Activated T-helper 2 cell treated with anti-CD3 and anti-CD28 coated beads, Interferon-gamma antibody, Interleukin-2, Interleukin-4, amounts not matched to agents 10 μg/mL and 5 μg/mL and 100 μg/mL, durations not matched to agents 14 hours and 24 hours and 36 hours (primary cell): ENCODE measurements at regions not wholly inside any gene's neighbourhood (a gene's known extent, or its start where the extent isn't known, plus 50 kb on each side); places are given as distances from the start of the nearest gene placed in this dataset.

Source experiments
- DNase-seq: peaks from one replicate; pipeline ENCODE4 v3.0.0; 2021; ENCODE audit warnings: low spot score
- H3K27ac Mint-ChIP-seq: one replicate; pipeline ENCODE4 v1.8.0; 2021; ENCODE audit warnings: mixed read lengths
- H3K27me3 Mint-ChIP-seq: one replicate; pipeline ENCODE4 v1.8.0; 2021; ENCODE audit warnings: low read depth, mixed read lengths
- H3K36me3 Mint-ChIP-seq: one replicate; pipeline ENCODE4 v1.8.0; 2021; ENCODE audit warnings: low read depth, mixed read lengths
- H3K4me1 Mint-ChIP-seq: one replicate; pipeline ENCODE4 v1.8.0; 2021; ENCODE audit warnings: low read depth, mixed read lengths
- H3K4me3 Mint-ChIP-seq: one replicate; pipeline ENCODE4 v1.8.0; 2021; ENCODE audit warnings: low read depth, mild to moderate bottlenecking, moderate library complexity, mixed read lengths
- H3K9me3 Mint-ChIP-seq: one replicate; pipeline ENCODE4 v1.8.0; 2021; ENCODE audit warnings: mixed read lengths
- intact Hi-C: fragments of 100-400 bp; cut with micrococcal nuclease; formaldehyde crosslinking; loops from one replicate; pipeline ENCODE4 v1.15.1; 2023

- no peak overlapping the region for H3K27ac Mint-ChIP-seq
- no peaks in the 10 kb centered on the region for H3K27me3 Mint-ChIP-seq
- H3K9me3 Mint-ChIP-seq, result no peaks in the 10 kb centered on the region
- H3K4me1 Mint-ChIP-seq, result no peaks in the 10 kb centered on the region
- no peaks in the 10 kb centered on the region for H3K36me3 Mint-ChIP-seq
- DNase-seq, result no peak
- H3K4me3 Mint-ChIP-seq, result no peak overlapping the region
- intact Hi-C loops, result no loop called here
Observed at GRCh38 chr3:67854663-67855062, 200.3 kb upstream of the SUCLG2 start.

- Mint-ChIP-seq H3K27ac (no peak overlapping the region), H3K4me3 (no peak overlapping the region), H3K36me3 (no peaks in the 10 kb centered on the region), H3K9me3 (no peaks in the 10 kb centered on the region), H3K27me3 (no peaks in the 10 kb centered on the region), H3K4me1 (no peaks in the 10 kb centered on the region)
- no peak for DNase-seq
- intact Hi-C loops, result no loop called here
Observed at GRCh38 chr3:67853520-67853919, 199.1 kb upstream of the SUCLG2 start.

- H3K27ac Mint-ChIP-seq, result no peak overlapping the region
- no peaks in the 10 kb centered on the region for H3K36me3 Mint-ChIP-seq
- no peak for DNase-seq
- no peaks in the 10 kb centered on the region for H3K27me3 Mint-ChIP-seq
- H3K9me3 Mint-ChIP-seq, result no peaks in the 10 kb centered on the region
- intact Hi-C loops, result no loop called here
- H3K4me1 Mint-ChIP-seq, result no peaks in the 10 kb centered on the region
- H3K4me3 Mint-ChIP-seq, result no peak overlapping the region
Observed at GRCh38 chr3:67848299-67848698, 193.9 kb upstream of the SUCLG2 start.

GRCh38 chr3:67846166-67846565, 191.8 kb upstream of the SUCLG2 start:
- intact Hi-C loops, result no loop called here
- H3K27me3 Mint-ChIP-seq, result no peaks in the 10 kb centered on the region
- no peaks in the 10 kb centered on the region for H3K9me3 Mint-ChIP-seq
- no peak for DNase-seq
- H3K4me3 Mint-ChIP-seq, result no peak overlapping the region
- no peak overlapping the region for H3K27ac Mint-ChIP-seq
- no peaks in the 10 kb centered on the region for H3K4me1 Mint-ChIP-seq
- no peaks in the 10 kb centered on the region for H3K36me3 Mint-ChIP-seq

GRCh38 chr3:67832817-67833216, 178.4 kb upstream of the SUCLG2 start:
- intact Hi-C loops, result no loop called here
- DNase-seq, result no peak
- no peaks in the 10 kb centered on the region for H3K4me1 Mint-ChIP-seq

GRCh38 chr3:67831262-67831661, 176.8 kb upstream of the SUCLG2 start:
- Mint-ChIP-seq H3K36me3 (no peaks in the 10 kb centered on the region), H3K27me3 (no peaks in the 10 kb centered on the region), H3K9me3 (peaks cover 15% of the 10 kb centered on the region), H3K27ac (no peak overlapping the region), H3K4me1 (no peaks in the 10 kb centered on the region), H3K4me3 (no peak overlapping the region)
- intact Hi-C loops, result no loop called here
- no peak for DNase-seq

More at GRCh38 chr3:67832817-67833216, 178.4 kb upstream of the SUCLG2 start:
- no peaks in the 10 kb centered on the region for H3K36me3 Mint-ChIP-seq
- H3K4me3 Mint-ChIP-seq, result no peak overlapping the region
- peaks cover 15% of the 10 kb centered on the region for H3K9me3 Mint-ChIP-seq
- H3K27ac Mint-ChIP-seq, result no peak overlapping the region
- H3K27me3 Mint-ChIP-seq, result no peaks in the 10 kb centered on the region

- Mint-ChIP-seq H3K4me1 (no peaks in the 10 kb centered on the region), H3K4me3 (no peak overlapping the region)
- intact Hi-C loops, result no loop called here
Observed at GRCh38 chr3:67828486-67829010, 174.1 kb upstream of the SUCLG2 start.

GRCh38 chr3:67821135-67821534, 166.7 kb upstream of the SUCLG2 start:
- DNase-seq, result no peak
- no peak overlapping the region for H3K27ac Mint-ChIP-seq
- no peaks in the 10 kb centered on the region for H3K9me3 Mint-ChIP-seq
- H3K27me3 Mint-ChIP-seq, result no peaks in the 10 kb centered on the region
- H3K4me1 Mint-ChIP-seq, result no peaks in the 10 kb centered on the region
- no peaks in the 10 kb centered on the region for H3K36me3 Mint-ChIP-seq
- no peak overlapping the region for H3K4me3 Mint-ChIP-seq
- intact Hi-C loops, result no loop called here

More at GRCh38 chr3:67828486-67829010, 174.1 kb upstream of the SUCLG2 start:
- peaks cover 7% of the 10 kb centered on the region for H3K9me3 Mint-ChIP-seq
- H3K27ac Mint-ChIP-seq, result no peak overlapping the region
- no peaks in the 10 kb centered on the region for H3K27me3 Mint-ChIP-seq
- no peaks in the 10 kb centered on the region for H3K36me3 Mint-ChIP-seq
- DNase-seq, result no peak

GRCh38 chr3:67819447-67819846, 165.0 kb upstream of the SUCLG2 start:
- Mint-ChIP-seq H3K4me3 (no peak overlapping the region), H3K9me3 (no peaks in the 10 kb centered on the region), H3K27me3 (no peaks in the 10 kb centered on the region), H3K27ac (no peak overlapping the region), H3K36me3 (no peaks in the 10 kb centered on the region), H3K4me1 (no peaks in the 10 kb centered on the region)
- intact Hi-C loops, result no loop called here
- DNase-seq, result no peak

- intact Hi-C loops, result no loop called here
- H3K27me3 Mint-ChIP-seq, result no peaks in the 10 kb centered on the region
- H3K36me3 Mint-ChIP-seq, result no peaks in the 10 kb centered on the region
- H3K4me1 Mint-ChIP-seq, result no peaks in the 10 kb centered on the region
- no peak overlapping the region for H3K4me3 Mint-ChIP-seq
- H3K9me3 Mint-ChIP-seq, result no peaks in the 10 kb centered on the region
- no peak for DNase-seq
- H3K27ac Mint-ChIP-seq, result no peak overlapping the region
Observed at GRCh38 chr3:67809370-67809935, 155.0 kb upstream of the SUCLG2 start.

- Mint-ChIP-seq H3K4me3 (no peak overlapping the region), H3K27ac (no peak overlapping the region), H3K4me1 (no peaks in the 10 kb centered on the region), H3K36me3 (no peaks in the 10 kb centered on the region), H3K9me3 (peaks cover 3% of the 10 kb centered on the region), H3K27me3 (no peaks in the 10 kb centered on the region)
- DNase-seq, result no peak
- intact Hi-C loops, result no loop called here
Observed at GRCh38 chr3:67808906-67809305, 154.5 kb upstream of the SUCLG2 start.

GRCh38 chr3:67804578-67804977, 150.2 kb upstream of the SUCLG2 start:
- H3K27me3 Mint-ChIP-seq, result no peaks in the 10 kb centered on the region
- H3K36me3 Mint-ChIP-seq, result no peaks in the 10 kb centered on the region
- H3K9me3 Mint-ChIP-seq, result peaks cover 10% of the 10 kb centered on the region
- no peaks in the 10 kb centered on the region for H3K4me1 Mint-ChIP-seq
- no peak overlapping the region for H3K27ac Mint-ChIP-seq
- intact Hi-C loops, result no loop called here
- H3K4me3 Mint-ChIP-seq, result no peak overlapping the region
- no peak for DNase-seq

GRCh38 chr3:67804089-67804488, 149.7 kb upstream of the SUCLG2 start:
- intact Hi-C loops, result no loop called here
- Mint-ChIP-seq H3K36me3 (no peaks in the 10 kb centered on the region), H3K9me3 (peaks cover 10% of the 10 kb centered on the region), H3K4me3 (no peak overlapping the region), H3K27me3 (no peaks in the 10 kb centered on the region), H3K27ac (no peak overlapping the region), H3K4me1 (no peaks in the 10 kb centered on the region)
- no peak for DNase-seq

GRCh38 chr3:67798412-67798811, 144.0 kb upstream of the SUCLG2 start:
- peaks cover 2% of the 10 kb centered on the region for H3K9me3 Mint-ChIP-seq
- H3K27ac Mint-ChIP-seq, result no peak overlapping the region
- no peak for DNase-seq
- H3K4me1 Mint-ChIP-seq, result peaks cover 2% of the 10 kb centered on the region
- H3K4me3 Mint-ChIP-seq, result no peak overlapping the region
- intact Hi-C loops, result no loop called here
- H3K27me3 Mint-ChIP-seq, result no peaks in the 10 kb centered on the region
- H3K36me3 Mint-ChIP-seq, result no peaks in the 10 kb centered on the region
